CD1c-positive myeloid dendritic cell (primary cell): ENCODE measurements at regions not wholly inside any gene's neighbourhood (a gene's known extent, or its start where the extent isn't known, plus 50 kb on each side); places are given as distances from the start of the nearest gene placed in this dataset.
"Not testable (repeated sequence)": the region's sequence is repeated elsewhere in the genome, so short reads cannot be mapped to it uniquely, and the experiment has no call there.

Experiments used
- DNase-seq: peaks from one replicate; pipeline ENCODE4 v3.0.0-alpha.2; 2016; ENCODE audit errors: extremely low spot score

DNA sequence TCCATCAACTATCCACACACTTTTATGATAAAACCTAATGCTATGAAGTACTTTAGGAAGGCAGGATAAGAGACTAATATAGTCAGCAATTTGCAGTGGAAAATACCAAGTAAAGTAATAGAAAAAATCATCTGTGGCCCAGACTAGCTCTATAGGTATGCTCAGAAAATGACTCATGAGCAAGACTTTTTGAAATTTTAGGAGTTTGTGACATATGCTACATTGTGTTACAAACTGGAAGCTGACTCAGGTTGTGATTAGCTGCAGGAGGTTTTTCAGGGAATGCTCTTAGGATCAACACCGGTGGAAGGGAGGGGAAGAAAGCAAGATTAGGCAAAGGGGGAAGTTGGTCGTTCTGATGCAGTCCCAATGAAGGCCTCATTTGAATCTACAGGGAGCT lies 56.1 kb downstream of the FEZF1 start:
- DNase-seq, result no peak

DNA sequence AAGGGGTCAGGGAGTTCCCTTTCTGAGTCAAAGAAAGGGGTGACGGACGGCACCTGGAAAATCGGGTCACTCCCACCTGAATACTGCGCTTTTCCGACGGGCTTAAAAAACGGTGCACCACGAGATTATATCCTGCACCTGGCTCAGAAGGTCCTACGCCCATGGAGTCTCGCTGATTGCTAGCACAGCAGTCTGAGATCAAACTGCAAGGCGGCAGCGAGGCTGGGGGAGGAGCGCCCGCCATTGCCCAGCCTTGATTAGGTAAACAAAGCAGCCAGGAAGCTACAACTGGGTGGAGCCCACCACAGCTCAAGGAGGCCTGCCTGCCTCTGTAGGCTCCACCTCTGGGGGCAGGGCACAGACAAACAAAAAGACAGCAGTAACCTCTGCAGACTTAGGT lies 65.8 kb downstream of the FEZF1 start:
- not testable (repeated sequence) for DNase-seq

DNA sequence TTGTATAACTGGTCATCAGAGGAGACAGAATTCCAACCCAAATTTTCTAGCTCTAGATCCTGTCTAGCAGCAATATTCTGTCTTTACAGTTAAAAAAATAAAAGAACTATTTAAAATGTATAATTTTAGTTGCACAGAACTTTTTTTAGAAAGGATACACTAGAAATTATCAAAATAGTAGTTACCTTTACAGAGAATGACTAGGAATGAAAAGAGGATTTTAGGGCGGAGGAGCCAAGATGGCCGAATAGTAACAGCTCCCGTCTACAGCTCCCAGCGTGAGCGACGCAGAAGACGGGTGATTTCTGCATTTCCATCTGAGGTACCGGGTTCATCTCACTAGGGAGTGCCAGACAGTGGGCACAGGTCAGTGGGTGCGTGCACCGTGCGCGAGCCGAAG lies 66.3 kb downstream of the FEZF1 start:
- DNase-seq, result not testable (repeated sequence)

DNA sequence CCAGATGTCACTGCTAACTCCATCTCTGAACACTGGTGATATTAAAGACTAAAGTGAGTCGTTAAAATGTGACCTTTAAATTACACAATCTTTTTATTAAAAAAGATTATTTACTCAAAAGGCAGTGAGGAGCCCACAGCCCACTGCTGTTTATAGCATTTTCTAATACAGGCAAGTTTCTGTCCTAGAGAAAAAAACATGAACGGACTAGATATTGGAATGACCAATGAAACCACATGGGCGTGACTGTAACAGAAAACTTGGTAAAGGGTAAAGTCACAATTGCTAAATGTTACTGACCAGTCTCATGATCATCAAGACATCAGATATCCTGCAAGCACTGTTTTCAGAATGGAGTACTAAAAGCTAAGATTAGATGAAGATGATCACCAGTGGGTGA lies 78.7 kb downstream of the FEZF1 start:
- no peak for DNase-seq

DNA sequence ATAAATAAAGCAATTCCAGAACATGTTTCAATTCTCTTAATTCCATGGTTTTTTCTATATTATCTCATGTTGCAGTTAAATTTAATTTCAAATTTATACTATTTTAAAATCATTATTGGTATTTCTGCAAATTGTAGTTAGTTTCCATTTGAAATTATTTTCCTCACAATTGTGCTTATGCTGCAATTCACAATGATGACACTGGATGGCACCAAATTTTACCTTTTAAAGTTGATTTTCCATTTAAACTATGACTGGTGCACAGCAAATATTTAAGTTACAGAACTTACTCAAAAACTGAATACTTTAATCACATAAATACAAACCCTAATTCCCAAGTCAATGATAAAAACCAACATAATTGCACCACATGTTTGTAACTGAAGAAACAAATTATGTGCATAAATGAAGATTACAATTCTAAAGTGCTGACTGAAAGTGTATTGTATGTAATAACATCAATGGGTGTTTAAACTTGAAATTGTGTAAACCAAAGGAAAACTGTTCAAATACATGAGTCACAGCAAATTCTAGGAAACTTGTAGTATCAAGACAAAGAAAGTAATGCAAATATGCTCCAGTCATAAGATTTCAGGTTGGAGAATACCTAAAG lies 75.3 kb upstream of the AASS start:
- DNase-seq, result peak; percentile 5

- no peak for DNase-seq
Measured at GRCh38 chr7:122217125-122217524, 73.1 kb upstream of the AASS start.

- DNase-seq, result no peak
Measured at GRCh38 chr7:122212754-122213153, 68.7 kb upstream of the AASS start.

DNA sequence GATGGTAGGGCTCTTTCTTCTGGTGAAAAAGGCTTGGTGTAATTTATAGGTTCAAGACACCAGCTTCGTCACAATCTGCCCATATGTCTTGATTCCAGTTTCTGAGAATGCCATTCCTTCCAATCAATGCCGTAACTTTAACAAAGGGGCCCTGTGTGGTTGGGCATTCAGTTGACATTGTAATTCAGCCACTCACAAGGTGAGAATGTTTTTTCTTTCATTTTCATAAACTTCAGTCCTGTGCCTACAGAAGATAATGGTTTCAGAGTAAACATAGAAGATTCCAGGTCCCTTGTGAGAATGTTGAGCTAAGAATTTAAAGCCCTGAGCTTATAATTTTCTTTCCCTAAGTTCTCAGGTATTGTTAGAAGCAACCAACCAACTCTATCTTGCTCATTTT lies 67.3 kb upstream of the AASS start:
- no peak for DNase-seq

- DNase-seq, result no peak
Measured at GRCh38 chr7:122206985-122207384, 62.9 kb upstream of the AASS start.

DNA sequence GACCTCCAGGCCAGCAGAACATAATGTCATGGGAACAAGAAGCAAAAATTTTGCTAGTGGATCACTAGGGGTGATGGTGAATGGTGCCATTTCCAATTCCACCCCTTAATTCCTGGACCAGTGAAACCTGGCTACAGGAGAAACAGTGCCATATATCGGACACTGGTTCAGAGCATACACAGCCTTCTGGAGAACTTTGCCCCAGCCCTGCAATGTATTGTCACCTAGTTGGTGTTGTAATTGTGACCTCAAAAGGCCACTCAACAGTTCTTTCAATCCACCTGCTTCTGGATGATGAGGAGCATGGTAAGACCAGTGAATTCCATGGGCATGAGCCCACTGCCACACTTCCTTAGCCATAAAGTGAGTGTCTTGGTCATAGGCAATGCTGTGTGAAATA lies 59.8 kb upstream of the AASS start:
- no peak for DNase-seq

DNA sequence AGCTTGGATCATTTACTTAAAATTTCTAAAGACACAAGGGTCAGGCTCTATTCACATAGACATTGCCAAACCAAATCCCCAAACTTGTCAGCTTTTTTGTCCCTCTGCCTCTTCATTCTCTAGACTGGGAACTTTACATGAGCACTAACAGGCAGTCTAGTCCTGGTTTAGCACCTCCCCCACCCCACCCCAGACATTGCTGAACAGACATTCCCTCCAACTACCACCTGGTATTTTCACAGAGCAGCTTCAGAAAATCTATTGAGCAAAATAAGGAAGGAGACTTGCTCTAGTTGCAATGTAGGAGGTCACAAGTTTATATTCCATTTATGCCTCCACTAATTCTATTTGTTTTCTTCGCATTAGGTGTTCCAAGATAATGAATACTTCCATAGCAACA lies 56.8 kb upstream of the AASS start:
- DNase-seq, result no peak

DNA sequence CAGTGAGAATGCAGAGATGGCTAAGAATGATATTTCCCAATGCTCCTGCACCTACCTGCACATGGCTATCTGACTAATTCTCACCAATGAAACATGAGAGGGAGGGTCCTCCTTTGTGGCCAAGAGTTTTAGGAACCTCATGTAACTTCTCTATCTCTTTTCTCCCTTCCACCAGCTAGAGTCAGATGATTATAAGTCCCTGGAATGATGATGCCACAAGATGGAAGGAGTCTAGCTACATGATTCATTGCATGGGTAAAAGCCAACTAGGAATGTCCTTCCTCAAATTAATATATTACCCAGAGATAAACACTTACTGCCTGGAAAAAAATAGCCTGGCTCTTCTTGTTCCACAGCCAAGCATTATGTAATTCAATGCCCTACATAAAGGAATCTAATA lies 55.1 kb upstream of the AASS start:
- no peak for DNase-seq

DNA sequence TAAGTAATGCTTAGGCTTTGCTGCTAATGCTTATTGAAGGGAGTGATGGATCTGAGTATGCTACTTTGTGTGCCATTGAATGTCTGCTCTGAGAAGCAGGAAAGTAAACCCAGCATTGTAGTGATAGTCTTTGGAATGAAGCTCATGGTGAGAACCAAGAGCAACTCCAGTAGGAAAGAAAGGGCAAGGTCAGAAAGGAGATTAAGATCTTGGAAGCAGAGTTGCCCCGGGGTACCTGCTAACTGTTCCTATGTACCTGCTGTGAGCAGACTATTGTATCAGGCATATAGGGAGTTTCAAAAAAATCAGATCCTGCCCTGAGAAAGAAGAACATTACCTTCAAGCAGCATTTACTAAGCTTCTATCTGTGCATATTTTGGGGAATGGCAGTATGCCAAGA lies 54.5 kb upstream of the AASS start:
- DNase-seq, result no peak
